GM19395 (cell line): ENCODE measurements at regions not wholly inside any gene's neighbourhood (a gene's known extent, or its start where the extent isn't known, plus 50 kb on each side); places are given as distances from the start of the nearest gene placed in this dataset.

Source experiments
- ATAC-seq: cut with Tn5 transposase; IDR thresholded peaks from one replicate; pipeline ENCODE4 v1.9.1; 2021; ENCODE audit warnings: mild to moderate bottlenecking, moderate library complexity; ENCODE audit not compliant: unreplicated experiment

- no peak for ATAC-seq
Observed at GRCh38 chr20:41952166-41952565, 334.0 kb upstream of the CHD6 start.

- ATAC-seq: no peak
Observed at GRCh38 chr20:41951615-41952014, 333.4 kb upstream of the CHD6 start.

GRCh38 chr20:41939659-41940058 lies 321.5 kb upstream of the CHD6 start:
- ATAC-seq: no peak

GRCh38 chr20:41938353-41938752 lies 320.2 kb upstream of the CHD6 start:
- ATAC-seq: no peak

GRCh38 chr20:41935259-41935791 lies 317.1 kb upstream of the CHD6 start:
- no peak for ATAC-seq

GRCh38 chr20:41932431-41932830 lies 314.3 kb upstream of the CHD6 start:
- no peak for ATAC-seq

GRCh38 chr20:41927655-41928054 lies 309.5 kb upstream of the CHD6 start:
- no peak for ATAC-seq

- no peak for ATAC-seq
Observed at GRCh38 chr20:41927189-41927588, 309.0 kb upstream of the CHD6 start.

- ATAC-seq: no peak
Observed at GRCh38 chr20:41925476-41925875, 307.3 kb upstream of the CHD6 start.

GRCh38 chr20:41923624-41924023 lies 305.4 kb upstream of the CHD6 start:
- no peak for ATAC-seq

- no peak for ATAC-seq
Observed at GRCh38 chr20:41913146-41913545, 295.0 kb upstream of the CHD6 start.

GRCh38 chr20:41910558-41910957 lies 292.4 kb upstream of the CHD6 start:
- no peak for ATAC-seq

- no peak for ATAC-seq
Observed at GRCh38 chr20:41905199-41905598, 287.0 kb upstream of the CHD6 start.

- ATAC-seq: no peak
Observed at GRCh38 chr20:41903586-41903985, 285.4 kb upstream of the CHD6 start.

GRCh38 chr20:41902346-41902745 lies 284.2 kb upstream of the CHD6 start:
- no peak for ATAC-seq

- no peak for ATAC-seq
Observed at GRCh38 chr20:41900201-41900691, 282.1 kb upstream of the CHD6 start.

GRCh38 chr20:41897708-41898107 lies 279.5 kb upstream of the CHD6 start:
- no peak for ATAC-seq

- ATAC-seq: no peak
Observed at GRCh38 chr20:41895241-41896032, 277.3 kb upstream of the CHD6 start.

GRCh38 chr20:41894255-41894963 lies 276.2 kb upstream of the CHD6 start:
- ATAC-seq: no peak

- ATAC-seq: no peak
Observed at GRCh38 chr20:41892031-41892430, 273.9 kb upstream of the CHD6 start.

GRCh38 chr20:41889844-41890224 lies 271.7 kb upstream of the CHD6 start:
- ATAC-seq: no peak
